Stimulated activated effector memory CD8-positive, alpha-beta T cell treated with anti-CD3 and anti-CD28 coated beads, Interleukin-12 subunit alpha, Interleukin-12 subunit beta, amount 100 ng/mL, for 72 hours (primary cell): ENCODE measurements at regions not wholly inside any gene's neighbourhood (a gene's known extent, or its start where the extent isn't known, plus 50 kb on each side); places are given as distances from the start of the nearest gene placed in this dataset.
"Not testable (repeated sequence)": the region's sequence is repeated elsewhere in the genome, so short reads cannot be mapped to it uniquely, and the experiment has no call there.

ENCODE experiments used
- ATAC-seq: fragments of 150-1000 bp; cut with Tn5 transposase; 2 replicates; pipeline ENCODE4 v1.10.0; 2021
- DNase-seq, 2 donors: peaks; one replicate each; pipeline ENCODE4 v3.0.0; 2021 to 2022; ENCODE audit warnings: low spot score in 2 of 2
- H3K27ac Mint-ChIP-seq: one replicate; pipeline ENCODE4 v1.8.0; 2022; ENCODE audit warnings: mild to moderate bottlenecking, mixed read lengths
- H3K36me3 Mint-ChIP-seq: one replicate; pipeline ENCODE4 v1.8.0; 2022; ENCODE audit warnings: mild to moderate bottlenecking, mixed read lengths
- H3K4me1 Mint-ChIP-seq: one replicate; pipeline ENCODE4 v1.8.0; 2022; ENCODE audit warnings: mixed read lengths
- H3K4me3 Mint-ChIP-seq: one replicate; pipeline ENCODE4 v1.8.0; 2022; ENCODE audit warnings: mild to moderate bottlenecking, mixed read lengths
- H3K9me3 Mint-ChIP-seq: one replicate; pipeline ENCODE4 v1.8.0; 2022; ENCODE audit warnings: mixed read lengths

DNA sequence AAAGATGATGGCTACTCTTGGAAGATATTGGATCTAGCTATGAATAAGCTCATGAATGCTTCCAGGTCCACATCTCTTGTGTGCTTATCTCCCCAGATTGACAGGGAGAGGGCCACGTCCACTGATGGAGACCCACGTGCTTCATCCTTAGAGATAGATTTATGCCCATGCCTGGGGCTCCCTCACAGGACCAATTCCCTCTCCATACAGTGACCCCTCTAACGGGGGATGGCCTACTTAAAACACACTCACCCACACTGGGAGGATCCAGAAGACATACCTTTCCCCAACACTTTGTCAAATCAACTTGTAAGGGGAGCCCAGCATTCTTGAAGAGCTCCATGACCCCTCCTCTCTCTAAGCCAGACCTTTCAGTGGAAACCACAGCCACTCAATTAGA, 169.7 kb upstream of the CDH5 start:
- DNase-seq (no peak), ATAC-seq (no peak)
- H3K4me1 Mint-ChIP-seq: no peaks in the 10 kb centered on the region
- no peaks in the 10 kb centered on the region for H3K36me3 Mint-ChIP-seq
- no peak overlapping the region for H3K4me3 Mint-ChIP-seq
- H3K27ac Mint-ChIP-seq: no peak overlapping the region
- H3K9me3 Mint-ChIP-seq: no peaks in the 10 kb centered on the region

DNA sequence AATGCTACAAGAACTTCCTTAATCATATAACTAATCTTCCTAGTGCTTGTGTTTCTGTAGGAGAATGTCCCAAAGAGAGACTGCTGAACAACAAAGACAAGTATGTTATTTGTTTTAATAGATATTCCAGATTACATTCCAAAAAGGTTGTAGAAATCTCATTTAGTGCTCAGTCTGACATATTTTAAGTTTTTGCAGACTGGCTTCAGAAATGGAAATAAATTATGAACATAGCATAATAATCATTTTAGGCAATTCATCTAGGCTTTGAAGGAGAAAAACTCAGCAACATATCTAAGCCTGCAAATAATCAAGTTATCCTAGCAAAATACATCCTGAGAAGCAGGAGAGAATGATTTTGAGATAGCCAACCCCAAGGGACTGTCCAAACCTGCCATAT, 171.6 kb upstream of the CDH5 start:
- Mint-ChIP-seq H3K4me1 (no peaks in the 10 kb centered on the region), H3K36me3 (no peaks in the 10 kb centered on the region), H3K9me3 (no peaks in the 10 kb centered on the region), H3K4me3 (no peak overlapping the region), H3K27ac (no peak overlapping the region)
- no peak for ATAC-seq
- no peak for DNase-seq

- no peak overlapping the region for H3K4me3 Mint-ChIP-seq
- no peaks in the 10 kb centered on the region for H3K4me1 Mint-ChIP-seq
- no peak for DNase-seq
- H3K27ac Mint-ChIP-seq: no peak overlapping the region
- no peaks in the 10 kb centered on the region for H3K9me3 Mint-ChIP-seq
- no peak for ATAC-seq
- H3K36me3 Mint-ChIP-seq: no peaks in the 10 kb centered on the region
These were observed 172.8 kb upstream of the CDH5 start for GRCh38 chr16:66193543-66194229.

DNA sequence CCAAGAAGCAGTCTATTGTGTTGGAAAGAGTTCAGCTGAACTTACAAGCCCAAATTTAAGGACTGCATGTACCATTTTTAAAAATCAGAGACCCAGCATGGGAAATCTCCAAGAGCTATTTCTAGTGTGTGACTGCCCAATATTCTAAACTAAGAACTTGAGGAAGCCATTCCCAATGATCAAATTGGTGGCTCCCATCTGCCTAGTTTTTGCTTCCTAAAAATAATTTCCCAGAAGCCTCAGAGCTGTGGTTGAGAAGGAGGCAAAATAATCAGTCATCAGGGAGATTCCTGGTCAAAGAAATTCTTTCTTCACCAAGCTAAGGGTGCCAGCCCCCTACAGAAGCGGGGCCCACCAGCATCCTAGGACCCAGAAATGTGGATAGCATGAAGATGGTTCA, 176.1 kb upstream of the CDH5 start:
- ATAC-seq (no peak), DNase-seq (no peak)
- Mint-ChIP-seq H3K36me3 (no peaks in the 10 kb centered on the region), H3K27ac (no peak overlapping the region), H3K4me1 (no peaks in the 10 kb centered on the region), H3K9me3 (no peaks in the 10 kb centered on the region), H3K4me3 (no peak overlapping the region)

DNA sequence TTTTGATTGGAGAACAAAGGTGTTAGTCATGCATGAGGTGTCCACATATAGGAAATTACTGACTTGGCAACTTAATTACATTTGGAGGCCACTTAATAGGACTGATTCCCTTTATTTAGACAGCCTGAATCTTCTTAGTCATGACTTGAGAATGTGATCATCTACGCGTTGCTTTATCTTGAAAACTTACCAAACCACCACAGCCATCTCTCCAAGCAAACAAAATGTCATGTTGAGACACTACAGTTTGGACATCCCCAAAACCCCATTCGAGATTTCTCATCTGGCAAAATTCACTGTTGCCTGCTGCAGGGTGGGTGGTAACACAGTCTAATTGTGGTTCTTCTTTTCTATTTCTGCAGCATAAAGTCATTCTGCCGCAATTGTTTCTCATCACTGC, 176.5 kb upstream of the CDH5 start:
- H3K4me1 Mint-ChIP-seq: no peaks in the 10 kb centered on the region
- no peak overlapping the region for H3K27ac Mint-ChIP-seq
- H3K36me3 Mint-ChIP-seq: no peaks in the 10 kb centered on the region
- H3K9me3 Mint-ChIP-seq: no peaks in the 10 kb centered on the region
- no peak for DNase-seq
- ATAC-seq: no peak
- H3K4me3 Mint-ChIP-seq: no peak overlapping the region

- Mint-ChIP-seq H3K4me1 (no peaks in the 10 kb centered on the region), H3K36me3 (no peaks in the 10 kb centered on the region), H3K9me3 (no peaks in the 10 kb centered on the region), H3K27ac (no peak overlapping the region), H3K4me3 (no peak overlapping the region)
- ATAC-seq: no peak
- no peak for DNase-seq
These were observed 177.4 kb upstream of the CDH5 start for GRCh38 chr16:66188917-66189725.

DNA sequence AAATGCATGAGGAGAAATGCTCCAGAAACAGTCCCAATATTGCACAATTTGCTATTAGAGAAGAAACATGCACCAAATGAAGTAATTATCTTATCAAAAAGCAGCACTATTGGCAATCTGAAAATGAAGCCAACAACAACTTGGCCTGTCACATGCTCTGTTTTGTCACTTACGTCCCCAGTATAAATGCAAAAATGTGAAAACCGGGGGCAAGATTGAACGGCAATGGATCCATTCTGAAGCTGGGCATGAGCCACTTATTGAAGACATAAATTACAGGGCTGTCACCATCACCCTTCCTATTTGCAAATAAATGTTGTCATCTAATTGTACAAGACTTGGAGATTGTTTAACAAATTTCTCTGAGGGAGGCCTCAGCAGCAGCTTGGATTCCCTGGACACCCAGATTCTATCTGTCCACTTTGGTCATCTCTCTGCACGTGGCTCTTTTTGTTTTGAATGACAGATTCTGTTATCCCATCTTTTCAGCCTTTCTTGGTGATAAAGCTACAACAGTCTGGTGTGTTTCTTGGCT, 180.2 kb upstream of the CDH5 start:
- ATAC-seq (no peak), DNase-seq (no peak)
- no peaks in the 10 kb centered on the region for H3K9me3 Mint-ChIP-seq
- H3K4me3 Mint-ChIP-seq: no peak overlapping the region
- H3K27ac Mint-ChIP-seq: no peak overlapping the region
- no peaks in the 10 kb centered on the region for H3K4me1 Mint-ChIP-seq
- no peaks in the 10 kb centered on the region for H3K36me3 Mint-ChIP-seq

- H3K9me3 Mint-ChIP-seq: no peaks in the 10 kb centered on the region
- H3K4me1 Mint-ChIP-seq: no peaks in the 10 kb centered on the region
- no peak overlapping the region for H3K4me3 Mint-ChIP-seq
- no peak overlapping the region for H3K27ac Mint-ChIP-seq
- no peak for ATAC-seq
- H3K36me3 Mint-ChIP-seq: no peaks in the 10 kb centered on the region
- DNase-seq: no peak
These were observed 183.9 kb upstream of the CDH5 start for GRCh38 chr16:66182592-66182991.

DNA sequence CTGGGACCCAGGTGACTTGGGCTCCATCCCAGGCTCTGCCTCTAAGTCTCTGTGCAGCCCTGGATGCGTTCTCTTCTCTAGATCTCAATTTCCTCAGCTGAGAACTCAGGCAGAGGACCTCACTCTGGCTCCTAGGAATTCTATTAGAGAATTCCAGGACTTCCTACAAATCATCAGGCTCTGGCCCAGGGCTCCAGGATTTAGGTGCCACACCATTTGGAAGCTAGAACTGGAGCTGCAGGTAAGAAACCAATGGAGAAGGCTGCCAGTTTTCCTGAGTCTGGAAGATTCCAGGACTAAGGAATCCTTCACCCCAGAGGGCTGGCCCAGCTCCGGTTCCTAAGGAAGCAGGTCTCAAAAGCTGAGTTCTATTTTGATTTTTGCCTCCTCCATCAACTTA, 189.8 kb upstream of the CDH5 start:
- ATAC-seq: no peak
- Mint-ChIP-seq H3K4me1 (no peaks in the 10 kb centered on the region), H3K9me3 (no peaks in the 10 kb centered on the region), H3K27ac (no peak overlapping the region), H3K4me3 (no peak overlapping the region), H3K36me3 (no peaks in the 10 kb centered on the region)
- no peak for DNase-seq

GRCh38 chr16:66176111-66176510, 190.4 kb upstream of the CDH5 start:
- DNase-seq: no peak
- Mint-ChIP-seq H3K4me3 (no peak overlapping the region), H3K36me3 (no peaks in the 10 kb centered on the region), H3K27ac (no peak overlapping the region), H3K4me1 (no peaks in the 10 kb centered on the region), H3K9me3 (no peaks in the 10 kb centered on the region)
- ATAC-seq: no peak

GRCh38 chr16:66175636-66176035, 190.9 kb upstream of the CDH5 start:
- Mint-ChIP-seq H3K4me1 (no peaks in the 10 kb centered on the region), H3K4me3 (no peak overlapping the region), H3K9me3 (no peaks in the 10 kb centered on the region), H3K27ac (no peak overlapping the region), H3K36me3 (no peaks in the 10 kb centered on the region)
- ATAC-seq (no peak), DNase-seq (no peak)

DNA sequence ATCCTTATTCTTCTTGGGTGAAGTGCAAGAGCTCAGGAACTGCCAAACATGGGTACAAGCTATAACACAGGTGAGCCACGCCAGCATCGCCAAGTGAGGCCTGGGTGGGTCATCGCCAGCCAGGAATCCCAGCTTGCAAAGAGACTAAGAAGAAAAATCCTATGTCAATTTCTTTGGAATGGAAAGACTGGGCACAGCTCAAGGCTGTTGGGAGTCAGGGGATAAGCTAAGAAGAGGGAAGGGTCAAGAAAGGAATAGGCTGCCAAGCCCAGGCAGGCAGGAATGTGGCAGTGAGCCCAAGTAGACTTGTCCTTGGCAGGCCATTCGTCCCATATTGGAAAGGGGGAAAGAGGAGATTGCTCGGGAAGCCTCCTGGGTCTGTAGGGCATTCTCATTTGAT, 191.4 kb upstream of the CDH5 start:
- H3K4me3 Mint-ChIP-seq: no peak overlapping the region
- no peaks in the 10 kb centered on the region for H3K4me1 Mint-ChIP-seq
- no peak for DNase-seq
- H3K36me3 Mint-ChIP-seq: no peaks in the 10 kb centered on the region
- no peaks in the 10 kb centered on the region for H3K9me3 Mint-ChIP-seq
- ATAC-seq: no peak
- H3K27ac Mint-ChIP-seq: no peak overlapping the region

GRCh38 chr16:66173796-66174195, 192.7 kb upstream of the CDH5 start:
- not testable (repeated sequence) for DNase-seq, H3K4me3 Mint-ChIP-seq, ATAC-seq, H3K36me3 Mint-ChIP-seq, H3K4me1 Mint-ChIP-seq, H3K27ac Mint-ChIP-seq, H3K9me3 Mint-ChIP-seq

DNA sequence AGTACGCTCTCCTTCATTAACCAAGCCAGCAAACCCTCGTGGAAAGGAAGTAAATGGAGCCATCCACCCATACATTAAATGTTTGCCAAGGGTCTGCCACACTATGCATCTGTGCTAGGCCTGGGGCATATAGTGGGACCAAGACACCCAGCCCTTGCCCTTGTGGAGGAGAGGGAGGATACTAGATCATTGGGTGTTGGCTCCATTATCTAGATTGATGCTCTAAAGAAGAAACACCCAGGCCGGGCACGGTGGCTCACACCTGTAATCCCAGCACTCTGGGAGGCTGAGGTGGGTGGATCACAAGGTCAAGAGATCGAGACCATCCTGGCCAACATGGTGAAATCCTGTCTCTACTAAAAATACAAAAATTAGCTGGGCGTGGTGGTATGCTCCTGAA, 193.3 kb upstream of the CDH5 start:
- H3K36me3 Mint-ChIP-seq, DNase-seq, H3K4me3 Mint-ChIP-seq, H3K27ac Mint-ChIP-seq, H3K9me3 Mint-ChIP-seq, H3K4me1 Mint-ChIP-seq, ATAC-seq: not testable (repeated sequence)

DNA sequence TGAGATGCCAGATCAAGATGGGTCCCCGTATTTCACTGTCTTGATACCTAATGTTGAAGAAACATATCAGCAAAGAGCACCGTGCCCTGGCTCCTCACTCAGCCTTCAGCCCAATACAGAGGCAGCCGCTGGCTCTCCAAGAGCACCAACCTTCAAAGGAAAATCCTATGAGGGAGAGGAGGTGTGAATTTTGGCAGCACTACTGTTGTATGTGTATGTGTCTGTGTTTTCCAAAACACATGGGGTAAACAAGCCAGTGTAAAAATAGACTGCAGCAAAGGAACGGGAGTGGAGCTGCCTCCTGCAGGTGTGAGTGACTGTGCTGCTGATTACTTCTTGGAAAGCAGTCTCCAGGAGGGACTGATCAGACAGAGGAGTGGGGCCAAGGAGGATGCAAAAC, 194.0 kb upstream of the CDH5 start:
- H3K9me3 Mint-ChIP-seq: no peaks in the 10 kb centered on the region
- H3K4me1 Mint-ChIP-seq: no peaks in the 10 kb centered on the region
- no peaks in the 10 kb centered on the region for H3K36me3 Mint-ChIP-seq
- no peak for ATAC-seq
- no peak overlapping the region for H3K27ac Mint-ChIP-seq
- H3K4me3 Mint-ChIP-seq: no peak overlapping the region
- DNase-seq: no peak

- H3K4me3 Mint-ChIP-seq: no peak overlapping the region
- no peaks in the 10 kb centered on the region for H3K9me3 Mint-ChIP-seq
- H3K4me1 Mint-ChIP-seq: no peaks in the 10 kb centered on the region
- DNase-seq (no peak), ATAC-seq (no peak)
- H3K36me3 Mint-ChIP-seq: no peaks in the 10 kb centered on the region
- H3K27ac Mint-ChIP-seq: no peak overlapping the region
These were observed 194.9 kb upstream of the CDH5 start for GRCh38 chr16:66171578-66171977.
